GM19035 (cell line): ENCODE measurements at regions not wholly inside any gene's neighbourhood (a gene's known extent, or its start where the extent isn't known, plus 50 kb on each side); places are given as distances from the start of the nearest gene placed in this dataset.
A peak's percentile ranks its signal among the peaks of the same experiment; 100 is the strongest.
"Not testable (repeated sequence)": the region's sequence is repeated elsewhere in the genome, so short reads cannot be mapped to it uniquely, and the experiment has no call there.

Experiments
- ATAC-seq: cut with Tn5 transposase; IDR thresholded peaks from one replicate; pipeline ENCODE4 v1.9.1; 2021; ENCODE audit not compliant: unreplicated experiment

DNA sequence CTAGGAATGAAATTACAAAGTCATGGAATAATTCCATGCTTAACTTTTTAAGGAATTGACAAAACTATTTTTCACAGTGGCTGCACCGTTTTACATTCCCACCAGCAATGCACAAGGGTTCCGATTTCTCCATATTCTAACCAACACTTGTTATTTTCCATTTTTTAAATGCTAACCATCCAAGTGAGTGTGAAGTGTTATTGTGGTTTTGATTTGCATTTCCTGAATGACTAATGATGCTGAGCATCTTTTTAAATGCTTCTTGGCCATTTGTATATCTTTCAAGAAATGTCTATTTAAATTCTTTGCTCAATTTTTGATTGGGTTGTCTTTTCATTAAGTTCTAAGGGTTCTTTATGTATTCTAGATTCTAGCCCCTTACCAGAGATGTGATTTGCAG lies 479.5 kb upstream of the SMARCA2 start:
- no peak for ATAC-seq

DNA sequence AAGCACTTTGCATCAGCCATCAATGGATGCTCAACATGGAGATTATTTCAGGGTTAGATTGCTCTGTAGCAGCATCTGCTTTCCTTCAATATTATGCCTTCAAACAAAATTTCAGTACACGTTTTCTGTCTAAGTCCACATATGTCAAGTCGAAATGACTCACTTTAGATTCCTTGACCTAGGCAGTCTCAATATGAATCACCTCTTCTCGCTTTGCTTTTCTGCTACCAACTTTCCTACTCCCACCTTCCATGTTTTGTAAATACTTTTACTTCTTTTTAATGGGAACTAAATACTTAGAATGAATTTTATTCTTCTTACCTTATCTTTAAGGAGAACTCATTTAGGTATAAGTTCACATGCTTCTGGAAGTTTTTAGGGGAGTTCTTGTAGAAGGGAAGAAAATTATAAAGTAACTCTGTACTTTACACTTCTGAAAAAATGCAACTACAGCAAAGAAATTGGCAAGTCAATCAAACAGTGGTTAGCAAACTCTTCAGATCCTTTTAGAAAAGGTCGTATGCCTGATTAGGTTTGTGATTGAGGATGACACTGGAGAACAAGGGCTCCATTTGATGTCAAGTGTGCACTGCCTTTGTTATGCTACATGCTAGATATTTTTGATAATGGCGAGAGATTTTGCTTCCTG lies 478.5 kb upstream of the SMARCA2 start:
- ATAC-seq: peak; percentile 64

GRCh38 chr9:1538301-1538700 lies 476.8 kb upstream of the SMARCA2 start:
- no peak for ATAC-seq

- no peak for ATAC-seq
Measured at GRCh38 chr9:1539216-1539615, 475.9 kb upstream of the SMARCA2 start.

- ATAC-seq: no peak
Measured at GRCh38 chr9:1550636-1551035, 464.5 kb upstream of the SMARCA2 start.

DNA sequence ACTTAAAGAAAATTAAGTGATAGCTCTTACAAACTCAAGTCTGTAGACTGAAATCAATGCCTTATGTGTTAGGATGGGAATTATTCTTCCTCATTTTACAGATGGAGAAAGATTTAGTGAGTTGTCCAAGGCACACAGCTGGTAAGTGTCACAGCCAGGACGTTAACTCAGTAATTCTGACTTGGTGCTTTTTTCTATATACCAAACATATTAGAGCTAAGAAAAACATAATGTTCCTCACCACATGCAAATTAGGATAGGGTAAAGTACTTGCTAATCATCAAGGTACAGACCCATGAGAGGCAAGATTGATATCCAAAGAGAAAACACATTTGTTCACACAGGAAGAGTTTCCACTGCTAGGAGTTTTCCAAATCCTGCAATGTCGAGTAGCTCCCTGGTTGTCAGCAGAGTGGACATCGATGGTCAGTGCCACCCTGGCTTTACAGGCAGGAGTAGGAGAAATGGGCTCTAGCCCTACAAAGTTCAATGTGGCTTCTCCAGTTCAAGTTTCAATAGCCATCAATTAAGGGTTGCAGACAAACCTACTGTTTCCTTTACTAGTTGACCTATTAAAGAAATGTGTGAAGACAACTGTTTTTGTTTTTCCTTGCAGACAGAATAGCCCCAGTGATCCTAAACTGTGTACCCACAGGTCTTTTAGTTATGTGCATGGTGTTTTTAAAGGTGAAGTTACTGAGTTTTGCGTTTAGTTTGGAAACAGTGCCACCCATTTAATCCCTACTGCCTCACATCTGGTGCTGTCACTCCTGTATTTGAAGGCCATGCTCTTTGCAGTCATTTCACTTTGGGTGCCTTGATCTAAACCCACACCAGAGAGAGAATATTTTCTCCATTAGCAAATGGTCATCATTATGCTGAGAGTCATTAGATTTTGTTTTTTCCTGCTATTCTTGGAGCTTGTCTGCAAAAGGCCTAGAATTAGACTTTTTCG lies 460.8 kb upstream of the SMARCA2 start:
- no peak for ATAC-seq

DNA sequence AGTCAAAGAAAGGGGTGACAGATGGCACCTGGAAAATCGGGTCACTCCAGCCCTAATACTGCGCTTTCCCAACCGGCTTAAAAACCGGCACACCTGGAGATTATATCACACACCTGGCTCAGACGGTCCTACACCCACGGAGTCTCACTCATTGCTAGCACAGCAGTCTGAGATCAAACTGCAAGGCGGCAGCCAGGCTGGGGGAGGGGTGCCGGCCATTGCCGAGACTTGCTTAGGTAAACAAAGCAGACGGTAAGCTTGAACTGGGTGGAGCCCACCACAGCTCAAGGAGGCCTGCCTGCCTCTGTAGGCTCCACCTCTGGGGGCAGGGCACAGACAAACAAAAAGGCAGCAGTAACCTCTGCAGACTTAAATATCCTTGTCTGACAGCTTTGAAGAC lies 456.5 kb upstream of the SMARCA2 start:
- ATAC-seq: not testable (repeated sequence)

- no peak for ATAC-seq
Measured at GRCh38 chr9:1575939-1576338, 439.2 kb upstream of the SMARCA2 start.

- no peak for ATAC-seq
Measured at GRCh38 chr9:1580215-1580614, 434.9 kb upstream of the SMARCA2 start.

- ATAC-seq: no peak
Measured at GRCh38 chr9:1581926-1582325, 433.2 kb upstream of the SMARCA2 start.

GRCh38 chr9:1591310-1591709 lies 423.8 kb upstream of the SMARCA2 start:
- no peak for ATAC-seq

- no peak for ATAC-seq
Measured at GRCh38 chr9:1598270-1598669, 416.9 kb upstream of the SMARCA2 start.

DNA sequence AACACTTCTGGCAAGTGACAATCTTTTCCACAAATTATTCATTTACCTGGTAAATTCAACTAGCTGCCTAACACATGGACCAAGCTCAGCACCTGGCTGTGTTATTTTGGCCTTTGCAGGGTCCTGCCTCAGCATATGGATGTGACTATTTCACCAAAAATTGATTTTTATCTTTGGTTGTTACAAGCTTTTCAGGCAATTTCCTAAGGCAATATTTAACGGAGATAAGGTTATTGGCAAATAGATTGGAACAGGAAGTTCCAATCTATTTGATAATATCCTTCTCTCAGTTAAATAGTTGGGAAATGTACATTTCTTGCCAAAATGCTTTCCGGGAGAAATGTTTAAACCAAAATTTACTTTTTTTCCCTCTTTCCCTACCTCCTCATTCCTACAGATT lies 415.2 kb upstream of the SMARCA2 start:
- ATAC-seq: no peak

DNA sequence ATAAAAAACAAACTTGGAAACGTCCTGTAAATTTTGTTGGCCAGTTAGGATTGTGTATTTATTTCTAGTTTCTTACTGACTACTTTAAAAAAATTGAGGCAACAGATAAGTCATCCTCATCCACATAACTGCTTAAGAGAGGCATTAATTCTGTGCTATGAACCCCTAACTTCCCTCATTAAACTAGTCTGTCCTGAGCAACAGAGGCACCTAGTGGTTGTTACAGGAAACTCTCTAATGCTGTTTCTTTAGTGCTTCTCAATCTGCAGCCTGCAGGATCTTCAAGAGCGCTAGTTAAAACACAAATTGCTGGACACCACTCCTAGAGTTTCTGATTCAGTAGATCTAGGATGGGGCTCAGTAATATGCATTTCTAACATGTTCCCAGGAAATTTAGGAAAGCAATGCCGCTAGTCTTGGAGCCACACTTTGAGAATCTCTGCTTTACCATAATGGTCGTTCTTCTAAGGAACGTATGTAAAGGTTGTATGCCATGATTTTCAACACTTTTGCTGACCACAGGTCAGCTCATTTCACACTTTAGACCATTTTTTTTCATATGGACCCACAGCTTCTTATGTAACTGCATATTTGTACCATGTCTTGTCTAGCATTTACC lies 410.1 kb upstream of the SMARCA2 start:
- ATAC-seq: peak; percentile 70

- ATAC-seq: no peak
Measured at GRCh38 chr9:1606253-1606652, 408.9 kb upstream of the SMARCA2 start.

DNA sequence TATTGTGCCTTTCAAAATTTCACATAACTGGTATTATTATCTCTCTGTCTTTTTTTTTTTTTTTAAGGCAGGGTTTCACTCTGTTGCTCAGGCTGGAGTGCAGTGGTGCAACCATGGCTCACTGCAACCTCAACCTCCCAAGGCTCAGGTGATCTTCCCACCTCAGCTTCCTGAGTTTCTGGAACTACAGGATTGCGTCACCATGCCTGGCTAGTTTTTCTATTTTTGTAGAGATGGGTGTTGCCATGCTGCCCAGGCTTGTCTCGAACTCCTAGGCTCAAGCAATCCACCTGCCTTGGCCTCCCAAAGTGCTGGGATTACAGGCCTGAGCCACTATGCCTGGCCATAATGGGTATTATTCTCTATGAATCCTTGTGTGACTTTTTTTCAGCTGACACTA lies 402.3 kb upstream of the SMARCA2 start:
- ATAC-seq: no peak

- ATAC-seq: no peak
Measured at GRCh38 chr9:1617419-1617818, 397.7 kb upstream of the SMARCA2 start.

GRCh38 chr9:1619915-1620710 lies 395.0 kb upstream of the SMARCA2 start:
- no peak for ATAC-seq

GRCh38 chr9:1637401-1637800 lies 377.7 kb upstream of the SMARCA2 start:
- no peak for ATAC-seq

GRCh38 chr9:1639166-1639565 lies 376.0 kb upstream of the SMARCA2 start:
- ATAC-seq: no peak

DNA sequence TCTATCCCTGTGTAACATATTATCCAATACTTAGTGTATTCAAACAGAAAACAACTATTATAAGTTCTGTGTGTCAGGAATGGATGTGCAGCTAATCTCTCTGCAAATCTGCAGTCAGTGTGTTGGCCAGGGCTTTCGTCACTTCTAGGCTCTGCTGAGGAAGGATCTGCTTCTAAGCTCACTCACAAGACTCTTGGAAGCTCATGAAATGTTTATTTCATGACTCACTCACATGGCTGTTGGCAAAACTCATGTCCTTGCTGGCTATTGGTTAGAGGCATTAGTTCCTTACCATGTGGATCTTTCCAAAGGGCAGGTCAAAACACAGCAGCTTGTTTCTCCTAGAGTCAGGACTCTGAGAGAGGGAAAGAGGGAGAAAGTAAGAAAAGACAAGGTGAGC lies 367.4 kb upstream of the SMARCA2 start:
- ATAC-seq: no peak
